Large intestine (tissue), 3 donors: ENCODE measurements at regions not wholly inside any gene's neighbourhood (a gene's known extent, or its start where the extent isn't known, plus 50 kb on each side); places are given as distances from the start of the nearest gene placed in this dataset.

ENCODE experiments used
- DNase-seq, 2 donors: peaks; one replicate each; pipeline versions ENCODE4 v3.0.0 to v3.0.0-alpha.2; 2013
- H3K27ac ChIP-seq: one replicate; pipeline ENCODE4 v1.5.1; 2013; ENCODE audit warnings: low read length
- H3K27me3 ChIP-seq: 2 replicates; pipeline ENCODE4 v1.6.1; 2013; ENCODE audit warnings: low read length; ENCODE audit not compliant: control insufficient read depth, insufficient read depth
- H3K36me3 ChIP-seq: 2 replicates; pipeline ENCODE4 v1.6.1; 2013; ENCODE audit warnings: low read length; ENCODE audit not compliant: control insufficient read depth, insufficient read depth
- H3K4me1 ChIP-seq: one replicate; pipeline ENCODE4 v1.6.1; 2013; ENCODE audit warnings: low read length; ENCODE audit not compliant: control insufficient read depth, insufficient read depth
- H3K4me3 ChIP-seq: one replicate; pipeline ENCODE4 v1.5.1; 2013; ENCODE audit warnings: low read length
- H3K9me3 ChIP-seq: one replicate; pipeline ENCODE4 v1.6.1; 2013; ENCODE audit warnings: mild to moderate bottlenecking, low read depth, low read length, moderate library complexity; ENCODE audit not compliant: control insufficient read depth
- WGBS: methylation state at CpG from one replicate; pipeline ENCODE4 v1.1.5; 2013; ENCODE audit warnings: low lambda C conversion rate; ENCODE audit not compliant: insufficient coverage; 5-methylcytosine and 5-hydroxymethylcytosine counted together

GRCh38 chr10:35911233-35911632 is 269.1 kb upstream of the FZD8 start:
- Histone ChIP-seq H3K4me3 (no peak overlapping the region), H3K9me3 (no peaks in the 10 kb centered on the region), H3K36me3 (no peaks in the 10 kb centered on the region), H3K27ac (no peak overlapping the region), H3K27me3 (no peaks in the 10 kb centered on the region), H3K4me1 (no peaks in the 10 kb centered on the region)
- 100% methylated on average over 3 of the region's 3 CpGs for WGBS
- DNase-seq: no peak

DNA sequence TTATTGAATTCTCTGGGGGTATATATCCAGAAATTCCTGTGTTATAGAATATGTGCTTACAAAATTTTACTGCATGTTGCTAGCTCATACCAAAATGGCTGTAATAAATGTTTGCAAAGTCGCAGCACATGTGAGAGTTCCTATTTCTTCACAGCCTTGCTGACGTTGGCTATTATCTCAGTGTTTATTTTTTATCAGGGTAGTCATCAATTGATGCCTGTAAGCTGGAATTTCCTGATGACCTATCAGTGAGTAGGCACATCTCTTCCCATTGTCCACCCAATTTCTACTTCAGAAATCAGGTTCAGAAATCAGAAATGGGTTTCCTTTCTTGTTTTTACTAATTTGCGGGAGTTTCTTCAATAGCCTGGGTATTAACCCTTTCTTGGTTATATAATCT is 268.1 kb upstream of the FZD8 start:
- Histone ChIP-seq H3K9me3 (no peaks in the 10 kb centered on the region), H3K36me3 (no peaks in the 10 kb centered on the region)
- WGBS: 63% methylated on average over 1 of the region's 3 CpGs

DNA sequence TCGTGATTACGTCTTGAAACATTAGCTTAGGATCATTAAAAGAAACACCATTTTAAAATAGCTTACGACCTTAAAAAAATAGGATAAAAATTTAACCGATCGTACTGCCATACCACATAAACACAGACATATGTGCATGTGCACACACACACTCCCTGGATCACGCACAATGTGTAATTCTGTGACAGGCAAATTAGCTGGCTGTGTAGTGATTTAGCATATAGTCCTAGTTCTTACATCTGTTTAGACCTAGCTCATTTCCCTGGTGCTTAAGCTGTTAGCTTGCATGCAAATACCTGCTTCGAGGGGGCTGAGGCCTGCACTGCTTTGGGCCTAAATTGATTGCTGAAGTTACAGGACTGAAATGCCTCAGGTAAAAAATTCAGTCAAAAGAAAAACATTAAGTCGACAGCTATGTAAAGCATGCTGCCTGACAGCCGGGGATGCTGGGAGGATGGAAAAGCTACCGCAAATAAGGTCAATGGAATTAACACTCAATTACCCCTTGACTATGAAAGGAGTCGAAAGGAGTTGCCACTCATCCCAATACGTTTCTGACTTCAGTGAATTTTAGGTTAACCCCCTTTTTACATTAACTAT is 267.1 kb upstream of the FZD8 start:
- WGBS: 68% methylated on average over 5 of the region's 12 CpGs
- H3K9me3 ChIP-seq: no peaks in the 10 kb centered on the region
- H3K27me3 ChIP-seq: no peaks in the 10 kb centered on the region
- H3K4me1 ChIP-seq: no peaks in the 10 kb centered on the region
- H3K36me3 ChIP-seq: no peaks in the 10 kb centered on the region
- no peak overlapping the region for H3K27ac ChIP-seq
- no peak for DNase-seq
- no peak overlapping the region for H3K4me3 ChIP-seq

More for the DNA sequence above, 268.1 kb upstream of the FZD8 start:
- no peaks in the 10 kb centered on the region for H3K27me3 ChIP-seq
- H3K4me3 ChIP-seq: no peak overlapping the region
- H3K4me1 ChIP-seq: no peaks in the 10 kb centered on the region
- DNase-seq: no peak
- H3K27ac ChIP-seq: no peak overlapping the region

DNA sequence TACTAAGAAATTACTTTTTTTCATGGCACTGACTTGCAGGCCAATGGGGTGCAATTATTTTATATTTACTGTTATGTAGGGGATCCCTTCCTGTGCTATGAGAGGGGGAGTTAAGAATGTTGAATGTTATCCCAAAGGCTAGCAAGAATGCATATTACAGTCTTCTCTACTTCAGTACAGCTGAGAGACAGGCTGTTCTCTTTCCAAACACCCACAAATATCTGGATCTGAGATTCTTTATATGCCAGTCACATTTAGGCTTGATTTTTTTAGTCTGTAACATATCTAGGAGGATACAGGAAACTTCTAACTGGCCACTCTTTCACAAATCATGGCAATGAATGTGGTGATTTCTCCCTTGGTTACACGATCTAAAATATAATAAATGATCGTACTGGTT is 266.4 kb upstream of the FZD8 start:
- Histone ChIP-seq H3K4me1 (no peaks in the 10 kb centered on the region), H3K4me3 (no peak overlapping the region), H3K27me3 (no peaks in the 10 kb centered on the region), H3K9me3 (no peaks in the 10 kb centered on the region), H3K27ac (no peak overlapping the region), H3K36me3 (no peaks in the 10 kb centered on the region)
- no peak for DNase-seq
- WGBS: 90% methylated on average over 2 of the region's 2 CpGs

DNA sequence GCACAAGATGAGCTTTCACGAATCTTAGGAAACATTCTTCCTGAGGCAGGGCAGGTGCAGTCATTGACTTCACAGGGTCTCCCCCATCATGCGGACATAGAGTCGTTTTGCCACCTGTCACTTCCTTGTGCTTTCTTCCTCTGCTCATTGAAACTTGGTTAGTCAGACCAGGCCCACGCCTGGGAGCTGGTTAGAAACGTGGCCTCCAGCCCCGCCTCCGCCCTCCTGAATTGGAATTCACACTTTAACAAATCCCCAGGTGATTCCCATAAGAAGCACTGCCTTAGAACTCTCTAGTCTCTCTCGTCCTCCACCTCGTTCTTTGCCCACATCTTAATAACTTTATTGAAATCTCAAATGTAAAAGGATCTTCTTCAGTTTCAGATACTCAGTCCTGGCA is 265.5 kb upstream of the FZD8 start:
- DNase-seq: no peak
- Histone ChIP-seq H3K4me1 (no peaks in the 10 kb centered on the region), H3K27ac (no peak overlapping the region), H3K4me3 (no peak overlapping the region), H3K36me3 (no peaks in the 10 kb centered on the region), H3K27me3 (no peaks in the 10 kb centered on the region), H3K9me3 (no peaks in the 10 kb centered on the region)
- no CpG with 5 or more reads among the region's 9 CpGs for WGBS

DNA sequence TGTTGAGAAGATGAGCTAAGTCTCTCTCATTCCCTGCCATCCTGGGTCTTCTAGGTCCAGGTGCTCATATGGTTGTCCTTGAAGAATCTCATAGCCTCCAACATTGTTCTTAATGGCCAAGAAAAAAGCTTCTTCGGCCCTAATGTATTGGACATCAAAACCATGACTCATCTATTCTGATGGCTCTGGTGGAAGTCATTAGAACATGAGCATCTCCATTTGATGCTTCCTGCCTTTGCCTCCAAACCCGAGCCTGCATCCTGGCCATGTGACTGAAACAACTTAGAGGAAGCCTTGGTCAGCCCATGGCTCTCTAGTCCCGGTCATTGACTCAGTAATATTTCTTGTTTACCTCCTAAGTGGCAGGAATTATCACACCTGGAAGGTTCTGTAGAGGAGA is 264.1 kb upstream of the FZD8 start:
- Histone ChIP-seq H3K9me3 (no peaks in the 10 kb centered on the region), H3K4me3 (no peak overlapping the region), H3K4me1 (no peaks in the 10 kb centered on the region), H3K27ac (no peak overlapping the region), H3K36me3 (no peaks in the 10 kb centered on the region), H3K27me3 (no peaks in the 10 kb centered on the region)
- WGBS: no CpG with 5 or more reads among the region's 3 CpGs
- DNase-seq: no peak

- DNase-seq: no peak
- Histone ChIP-seq H3K27me3 (no peaks in the 10 kb centered on the region), H3K4me3 (no peak overlapping the region), H3K36me3 (no peaks in the 10 kb centered on the region), H3K27ac (no peak overlapping the region), H3K4me1 (no peaks in the 10 kb centered on the region), H3K9me3 (no peaks in the 10 kb centered on the region)
- whole genome bisulfite sequencing: no CpG with 5 or more reads among the region's 7 CpGs
Observed at GRCh38 chr10:35903021-35903420, 260.9 kb upstream of the FZD8 start.

DNA sequence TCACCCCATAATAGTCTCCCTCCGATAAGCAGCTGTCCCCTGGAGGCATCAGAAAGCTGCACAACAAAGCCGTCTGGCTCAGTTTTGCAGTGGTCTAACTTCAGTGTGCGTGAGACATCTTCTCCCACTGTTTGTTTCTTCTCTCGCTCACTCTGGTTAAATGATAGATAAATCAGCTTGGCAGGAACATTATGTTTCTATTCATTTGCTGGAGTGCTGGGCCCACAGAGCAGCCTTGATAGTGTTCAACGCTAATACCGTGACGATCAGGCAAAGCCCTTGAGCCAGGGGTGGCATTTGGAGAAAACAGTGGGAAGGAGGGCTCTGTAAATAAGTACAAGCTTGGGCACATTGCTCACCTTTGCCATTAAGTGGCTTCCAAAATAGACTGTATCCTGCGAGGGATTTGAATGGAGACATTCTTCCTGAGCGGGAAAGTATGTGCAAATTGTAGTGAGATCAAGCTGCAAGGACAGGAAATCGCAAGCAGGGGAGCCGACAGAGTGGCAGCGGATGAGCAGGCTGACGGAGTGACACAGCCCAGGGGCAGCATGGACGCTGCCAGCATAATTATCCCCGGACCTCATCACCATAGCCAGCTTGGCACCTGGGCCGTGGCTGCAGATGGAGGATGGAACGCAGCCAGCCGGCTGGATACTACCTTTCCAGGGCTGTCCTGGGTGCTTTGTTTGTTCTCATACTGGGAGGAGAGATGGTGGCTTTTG is 256.8 kb upstream of the FZD8 start:
- WGBS: 86% methylated on average over 2 of the region's 18 CpGs
- H3K4me1 ChIP-seq: no peaks in the 10 kb centered on the region
- H3K36me3 ChIP-seq: no peaks in the 10 kb centered on the region
- no peak overlapping the region for H3K4me3 ChIP-seq
- no peak overlapping the region for H3K27ac ChIP-seq
- H3K9me3 ChIP-seq: no peaks in the 10 kb centered on the region
- no peak for DNase-seq
- H3K27me3 ChIP-seq: no peaks in the 10 kb centered on the region

GRCh38 chr10:35896001-35896400 is 253.9 kb upstream of the FZD8 start:
- Histone ChIP-seq H3K4me3 (no peak overlapping the region), H3K36me3 (no peaks in the 10 kb centered on the region), H3K9me3 (no peaks in the 10 kb centered on the region), H3K4me1 (no peaks in the 10 kb centered on the region), H3K27me3 (no peaks in the 10 kb centered on the region), H3K27ac (no peak overlapping the region)
- 60% methylated on average over 3 of the region's 5 CpGs for WGBS
- no peak for DNase-seq

- no peaks in the 10 kb centered on the region for H3K27me3 ChIP-seq
- 100% methylated on average over 1 of the region's 2 CpGs for WGBS
- no peak for DNase-seq
Observed at GRCh38 chr10:35895331-35895730, 253.2 kb upstream of the FZD8 start.

GRCh38 chr10:35892526-35892925 is 250.4 kb upstream of the FZD8 start:
- Histone ChIP-seq H3K9me3 (no peaks in the 10 kb centered on the region), H3K4me3 (no peak overlapping the region), H3K4me1 (peaks cover 3% of the 10 kb centered on the region), H3K36me3 (no peaks in the 10 kb centered on the region), H3K27ac (no peak overlapping the region), H3K27me3 (no peaks in the 10 kb centered on the region)
- WGBS: 100% methylated on average over 1 of the region's 3 CpGs
- no peak for DNase-seq

More at GRCh38 chr10:35895331-35895730, 253.2 kb upstream of the FZD8 start:
- Histone ChIP-seq H3K4me3 (no peak overlapping the region), H3K36me3 (no peaks in the 10 kb centered on the region), H3K27ac (no peak overlapping the region), H3K4me1 (peaks cover under 1% of the 10 kb centered on the region), H3K9me3 (no peaks in the 10 kb centered on the region)
